Osteoblast (primary cell): ENCODE measurements at regions not wholly inside any gene's neighbourhood (a gene's known extent, or its start where the extent isn't known, plus 50 kb on each side); places are given as distances from the start of the nearest gene placed in this dataset.

Experiments used
- DNase-seq: peaks from one replicate; pipeline ENCODE4 v3.0.0; 2011; ENCODE audit warnings: low spot score, mixed read lengths; ENCODE audit not compliant: insufficient read length; ENCODE audit errors: missing footprints
- H2AFZ ChIP-seq: 2 replicates; pipeline ENCODE4 v1.6.0; 2011; ENCODE audit warnings: mild to moderate bottlenecking, low read length
- H3K27ac ChIP-seq: 2 replicates; pipeline ENCODE4 v1.5.1; 2011; ENCODE audit warnings: mild to moderate bottlenecking, low read depth, low read length, moderate library complexity
- H3K27me3 ChIP-seq: 2 replicates; pipeline ENCODE4 v1.6.0; 2012; ENCODE audit warnings: mild to moderate bottlenecking, control low read depth, inconsistent platforms, low read length, moderate library complexity; ENCODE audit not compliant: insufficient read depth
- H3K36me3 ChIP-seq: 2 replicates; pipeline ENCODE4 v1.5.1; 2011; ENCODE audit warnings: mild to moderate bottlenecking, low read length, control low read depth, moderate library complexity; ENCODE audit not compliant: insufficient read depth
- H3K4me1 ChIP-seq: 2 replicates; pipeline ENCODE4 v1.5.1; 2011; ENCODE audit warnings: mild to moderate bottlenecking, low read length, control low read depth, moderate library complexity; ENCODE audit not compliant: insufficient read depth
- H3K4me2 ChIP-seq: 2 replicates; pipeline ENCODE4 v1.6.0; 2011; ENCODE audit warnings: mild to moderate bottlenecking, low read length; ENCODE audit not compliant: insufficient read depth
- H3K4me3 ChIP-seq: fragments of 200-600 bp; sonication (generic); 3 replicates; pipeline ENCODE4 v1.5.1; 2012; ENCODE audit warnings: mild to moderate bottlenecking, low read length, inconsistent platforms; ENCODE audit not compliant: insufficient read depth
- H3K79me2 ChIP-seq: 2 replicates; pipeline ENCODE4 v1.6.0; 2012; ENCODE audit warnings: mild to moderate bottlenecking, low read length, control low read depth, inconsistent platforms; ENCODE audit not compliant: insufficient read depth
- H3K9me3 ChIP-seq: 2 replicates; pipeline ENCODE4 v1.5.1; 2011; ENCODE audit warnings: low read depth, low read length, control low read depth
- H4K20me1 ChIP-seq: 2 replicates; pipeline ENCODE4 v1.6.0; 2012; ENCODE audit warnings: mild to moderate bottlenecking, low read length, control low read depth; ENCODE audit not compliant: insufficient read depth
- TF ChIP-seq, protein P1 (sequence below): IDR thresholded peaks from 2 replicates; pipeline ENCODE4 v1.5.1; 2011; ENCODE audit warnings: mild to moderate bottlenecking, low read depth, low read length, moderate library complexity; ENCODE audit errors: extremely low read depth

DNA sequence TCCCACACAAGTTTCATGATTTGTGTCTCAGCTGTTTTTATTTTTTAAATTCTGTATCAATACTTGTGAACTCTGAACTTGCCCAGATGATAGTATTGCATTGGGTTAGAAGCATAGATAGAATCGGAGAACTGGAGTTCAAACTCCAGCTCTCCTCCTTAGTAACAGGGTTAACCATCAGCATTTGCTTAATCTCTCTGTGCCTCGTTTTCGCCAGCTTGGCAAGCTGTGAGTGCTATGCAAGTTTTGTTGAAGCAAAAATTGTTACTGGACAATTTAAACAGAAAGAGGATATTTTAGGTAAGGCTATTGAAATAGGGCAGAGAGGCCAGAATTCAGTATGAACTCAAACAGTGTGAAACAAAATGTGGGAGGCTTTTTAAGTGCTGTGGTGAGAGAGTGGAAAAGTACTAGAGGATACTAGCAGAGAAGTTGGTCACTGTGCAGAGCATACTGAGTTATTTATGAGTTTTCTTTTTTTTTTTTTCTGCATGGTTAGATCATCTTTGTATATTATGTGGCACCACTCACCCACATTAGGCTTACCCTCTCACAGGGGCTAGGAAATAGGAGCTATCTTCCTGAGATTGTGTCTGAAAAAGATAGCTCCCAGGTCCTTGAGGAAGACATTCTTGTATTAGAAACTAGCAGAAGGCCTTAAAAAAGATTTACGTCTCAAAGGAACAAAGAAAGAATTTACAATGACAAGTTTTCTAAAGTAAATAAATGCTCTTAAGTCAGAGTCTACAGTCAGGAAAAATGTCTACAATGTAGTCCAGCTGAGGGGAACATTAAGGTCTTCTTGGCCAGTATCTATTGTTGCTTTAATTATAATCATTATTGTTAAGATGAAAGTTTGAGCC lies 1126.6 kb downstream of the FAT4 start:
- TF ChIP-seq, protein P1, sequence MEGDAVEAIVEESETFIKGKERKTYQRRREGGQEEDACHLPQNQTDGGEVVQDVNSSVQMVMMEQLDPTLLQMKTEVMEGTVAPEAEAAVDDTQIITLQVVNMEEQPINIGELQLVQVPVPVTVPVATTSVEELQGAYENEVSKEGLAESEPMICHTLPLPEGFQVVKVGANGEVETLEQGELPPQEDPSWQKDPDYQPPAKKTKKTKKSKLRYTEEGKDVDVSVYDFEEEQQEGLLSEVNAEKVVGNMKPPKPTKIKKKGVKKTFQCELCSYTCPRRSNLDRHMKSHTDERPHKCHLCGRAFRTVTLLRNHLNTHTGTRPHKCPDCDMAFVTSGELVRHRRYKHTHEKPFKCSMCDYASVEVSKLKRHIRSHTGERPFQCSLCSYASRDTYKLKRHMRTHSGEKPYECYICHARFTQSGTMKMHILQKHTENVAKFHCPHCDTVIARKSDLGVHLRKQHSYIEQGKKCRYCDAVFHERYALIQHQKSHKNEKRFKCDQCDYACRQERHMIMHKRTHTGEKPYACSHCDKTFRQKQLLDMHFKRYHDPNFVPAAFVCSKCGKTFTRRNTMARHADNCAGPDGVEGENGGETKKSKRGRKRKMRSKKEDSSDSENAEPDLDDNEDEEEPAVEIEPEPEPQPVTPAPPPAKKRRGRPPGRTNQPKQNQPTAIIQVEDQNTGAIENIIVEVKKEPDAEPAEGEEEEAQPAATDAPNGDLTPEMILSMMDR: no peak

DNA sequence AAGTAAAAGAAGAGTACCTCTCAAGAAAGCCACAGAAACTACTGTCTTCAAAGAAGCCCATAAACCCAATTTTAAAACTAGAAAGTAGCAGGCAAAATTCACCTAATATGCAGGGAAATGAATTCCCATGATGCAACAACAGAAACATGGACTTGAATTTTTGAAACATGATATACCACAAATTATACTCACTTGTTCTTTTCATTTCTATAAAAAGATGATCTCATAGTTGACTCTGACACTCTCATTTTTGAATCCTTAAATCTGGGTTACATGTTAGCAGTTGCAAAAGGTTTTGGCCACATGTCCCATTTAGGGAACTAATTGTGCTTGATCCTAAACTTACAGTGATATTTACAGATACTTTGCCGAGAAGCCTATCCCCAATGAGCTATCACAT lies 1130.8 kb downstream of the FAT4 start:
- Histone ChIP-seq H3K36me3 (no peaks in the 10 kb centered on the region), H3K4me1 (no peaks in the 10 kb centered on the region), H3K27me3 (no peaks in the 10 kb centered on the region), H3K27ac (no peak overlapping the region), H3K9me3 (peaks cover 1% of the 10 kb centered on the region), H4K20me1 (no peaks in the 10 kb centered on the region), H3K4me2 (no peak overlapping the region), H2AFZ (no peak overlapping the region), H3K79me2 (no peaks in the 10 kb centered on the region), H3K4me3 (no peak overlapping the region)
- no peak for DNase-seq
- TF ChIP-seq, protein P1: no peak

More for the DNA sequence above, 1126.6 kb downstream of the FAT4 start:
- no peak overlapping the region for H2AFZ ChIP-seq
- no peaks in the 10 kb centered on the region for H3K79me2 ChIP-seq
- no peaks in the 10 kb centered on the region for H3K4me1 ChIP-seq
- H3K36me3 ChIP-seq: no peaks in the 10 kb centered on the region
- H3K4me2 ChIP-seq: no peak overlapping the region
- H3K27me3 ChIP-seq: no peaks in the 10 kb centered on the region
- no peak overlapping the region for H3K4me3 ChIP-seq
- H3K9me3 ChIP-seq: no peaks in the 10 kb centered on the region
- H4K20me1 ChIP-seq: no peaks in the 10 kb centered on the region
- no peak for DNase-seq
- H3K27ac ChIP-seq: no peak overlapping the region

DNA sequence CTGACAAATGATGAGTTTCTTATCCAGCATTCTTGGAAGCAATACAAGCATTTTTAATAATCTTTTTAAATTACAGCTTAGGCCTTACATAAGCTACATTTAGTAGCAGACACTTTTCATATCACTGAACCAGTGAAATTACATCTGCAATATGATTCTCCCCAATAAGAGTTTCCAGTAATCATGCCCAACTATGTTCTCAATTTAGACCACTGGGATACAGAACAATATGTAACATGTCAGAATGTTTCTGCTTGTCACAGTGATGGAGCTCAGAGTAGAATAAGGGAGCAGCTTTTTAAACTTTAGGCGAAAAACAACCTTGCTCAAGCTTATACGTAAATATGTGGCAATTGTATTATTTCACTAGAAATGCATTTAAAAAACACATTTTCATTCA lies 1132.2 kb downstream of the FAT4 start:
- H3K4me3 ChIP-seq: no peak overlapping the region
- H2AFZ ChIP-seq: no peak overlapping the region
- no peaks in the 10 kb centered on the region for H4K20me1 ChIP-seq
- peaks cover 1% of the 10 kb centered on the region for H3K9me3 ChIP-seq
- H3K27ac ChIP-seq: no peak overlapping the region
- TF ChIP-seq, protein P1: no peak
- no peak overlapping the region for H3K4me2 ChIP-seq
- no peaks in the 10 kb centered on the region for H3K27me3 ChIP-seq
- H3K4me1 ChIP-seq: no peaks in the 10 kb centered on the region
- DNase-seq: no peak
- H3K79me2 ChIP-seq: no peaks in the 10 kb centered on the region
- H3K36me3 ChIP-seq: no peaks in the 10 kb centered on the region

DNA sequence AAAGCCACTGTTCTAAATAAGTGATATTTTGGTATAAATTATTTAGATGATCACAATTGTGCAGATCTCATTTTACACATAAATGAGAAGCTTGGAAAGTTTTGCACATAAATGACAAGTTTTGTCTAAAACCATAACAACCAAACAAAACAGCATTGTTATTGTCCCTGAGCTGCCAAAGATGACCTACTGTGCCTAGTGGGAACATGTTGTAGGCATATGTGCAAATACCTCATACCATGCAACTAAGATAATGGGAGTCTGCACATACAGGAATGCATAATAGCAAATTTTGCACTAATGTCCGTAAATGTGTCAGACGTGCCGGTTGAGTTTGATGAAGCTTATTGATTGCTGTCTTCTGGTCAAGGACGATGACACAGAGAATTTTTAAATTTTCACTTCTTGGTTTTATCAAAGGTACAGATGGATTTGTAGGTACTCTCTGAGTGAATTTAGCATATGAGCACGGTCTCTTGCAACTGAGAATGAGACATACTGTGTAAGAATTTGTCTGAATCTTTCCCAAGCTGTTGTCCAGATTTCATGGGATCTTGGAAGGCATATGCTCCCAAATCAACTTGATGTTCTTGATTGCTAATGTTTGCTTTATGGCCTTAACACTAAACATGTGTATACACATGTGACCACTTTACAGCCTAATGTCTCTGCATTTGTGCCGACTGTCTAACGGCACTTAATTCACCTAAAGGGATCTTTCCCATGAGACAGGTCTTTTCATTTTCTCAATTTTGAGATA lies 1133.5 kb downstream of the FAT4 start:
- no peak overlapping the region for H3K27ac ChIP-seq
- TF ChIP-seq, protein P1: no peak
- no peaks in the 10 kb centered on the region for H3K4me1 ChIP-seq
- H3K36me3 ChIP-seq: no peaks in the 10 kb centered on the region
- H3K79me2 ChIP-seq: no peaks in the 10 kb centered on the region
- H3K4me3 ChIP-seq: no peak overlapping the region
- H3K27me3 ChIP-seq: no peaks in the 10 kb centered on the region
- no peak overlapping the region for H3K4me2 ChIP-seq
- no peaks in the 10 kb centered on the region for H4K20me1 ChIP-seq
- DNase-seq: no peak
- H3K9me3 ChIP-seq: peaks cover 1% of the 10 kb centered on the region
- no peak overlapping the region for H2AFZ ChIP-seq
